ENCODE measurements at regions not wholly inside any gene's neighbourhood (a gene's known extent, or its start where the extent isn't known, plus 50 kb on each side); places are given as distances from the start of the nearest gene placed in this dataset.
"Not testable (repeated sequence)": the region's sequence is repeated elsewhere in the genome, so short reads cannot be mapped to it uniquely, and the experiment has no call there.

DNA sequence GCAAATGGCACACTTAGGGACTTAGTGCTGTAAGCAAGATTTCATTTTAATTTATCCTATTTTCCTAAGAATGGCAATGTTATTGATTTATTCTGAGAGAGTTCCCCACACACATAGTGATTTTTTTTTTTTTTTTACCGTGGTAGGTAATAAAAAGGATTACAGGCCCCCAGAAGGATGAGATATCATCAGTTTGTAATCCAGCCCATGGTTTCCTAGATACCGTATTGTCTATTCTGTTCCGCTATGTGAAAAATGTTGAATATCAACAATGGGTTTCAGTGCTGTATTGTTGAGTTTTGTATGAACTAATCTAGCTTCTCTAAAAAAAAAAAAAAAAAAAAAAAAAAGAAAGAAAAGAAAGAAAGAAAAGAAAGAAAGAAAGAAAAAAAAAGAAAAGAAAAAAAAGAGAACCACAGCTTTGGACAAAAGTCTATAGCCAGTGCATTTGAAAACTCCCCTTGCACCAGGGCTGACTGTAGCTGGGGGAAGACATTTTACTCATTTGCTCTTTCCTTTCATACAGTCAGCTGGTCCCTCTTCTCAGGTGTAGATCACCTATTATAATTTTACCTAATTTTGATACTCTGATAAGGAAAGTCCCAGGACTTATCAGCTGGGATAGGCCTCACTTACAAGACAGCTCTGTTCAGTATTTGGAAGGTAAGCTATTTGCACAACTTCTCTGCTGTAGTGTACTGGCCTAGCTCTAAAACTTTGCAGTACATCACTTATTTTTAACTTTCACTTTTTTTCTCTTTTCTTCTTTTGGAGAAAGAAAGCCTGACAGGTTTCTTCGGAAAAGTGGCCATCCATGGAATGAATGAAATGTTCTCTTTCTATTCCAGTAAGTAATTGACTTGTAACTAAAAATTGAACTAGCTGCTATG is 101.4 kb upstream of the SOX2 start:
- TF ChIP-seq, protein P1, sequence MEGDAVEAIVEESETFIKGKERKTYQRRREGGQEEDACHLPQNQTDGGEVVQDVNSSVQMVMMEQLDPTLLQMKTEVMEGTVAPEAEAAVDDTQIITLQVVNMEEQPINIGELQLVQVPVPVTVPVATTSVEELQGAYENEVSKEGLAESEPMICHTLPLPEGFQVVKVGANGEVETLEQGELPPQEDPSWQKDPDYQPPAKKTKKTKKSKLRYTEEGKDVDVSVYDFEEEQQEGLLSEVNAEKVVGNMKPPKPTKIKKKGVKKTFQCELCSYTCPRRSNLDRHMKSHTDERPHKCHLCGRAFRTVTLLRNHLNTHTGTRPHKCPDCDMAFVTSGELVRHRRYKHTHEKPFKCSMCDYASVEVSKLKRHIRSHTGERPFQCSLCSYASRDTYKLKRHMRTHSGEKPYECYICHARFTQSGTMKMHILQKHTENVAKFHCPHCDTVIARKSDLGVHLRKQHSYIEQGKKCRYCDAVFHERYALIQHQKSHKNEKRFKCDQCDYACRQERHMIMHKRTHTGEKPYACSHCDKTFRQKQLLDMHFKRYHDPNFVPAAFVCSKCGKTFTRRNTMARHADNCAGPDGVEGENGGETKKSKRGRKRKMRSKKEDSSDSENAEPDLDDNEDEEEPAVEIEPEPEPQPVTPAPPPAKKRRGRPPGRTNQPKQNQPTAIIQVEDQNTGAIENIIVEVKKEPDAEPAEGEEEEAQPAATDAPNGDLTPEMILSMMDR (IDR thresholded peaks at IDR 0.05; ENCODE audit: insufficient read depth, low read depth, low read length): no peak
- no peak overlapping the region for H3K4me3 ChIP-seq (ENCODE audit: low read depth, low read length)
- no peak for DNase-seq (ENCODE audit: low read depth)

DNA sequence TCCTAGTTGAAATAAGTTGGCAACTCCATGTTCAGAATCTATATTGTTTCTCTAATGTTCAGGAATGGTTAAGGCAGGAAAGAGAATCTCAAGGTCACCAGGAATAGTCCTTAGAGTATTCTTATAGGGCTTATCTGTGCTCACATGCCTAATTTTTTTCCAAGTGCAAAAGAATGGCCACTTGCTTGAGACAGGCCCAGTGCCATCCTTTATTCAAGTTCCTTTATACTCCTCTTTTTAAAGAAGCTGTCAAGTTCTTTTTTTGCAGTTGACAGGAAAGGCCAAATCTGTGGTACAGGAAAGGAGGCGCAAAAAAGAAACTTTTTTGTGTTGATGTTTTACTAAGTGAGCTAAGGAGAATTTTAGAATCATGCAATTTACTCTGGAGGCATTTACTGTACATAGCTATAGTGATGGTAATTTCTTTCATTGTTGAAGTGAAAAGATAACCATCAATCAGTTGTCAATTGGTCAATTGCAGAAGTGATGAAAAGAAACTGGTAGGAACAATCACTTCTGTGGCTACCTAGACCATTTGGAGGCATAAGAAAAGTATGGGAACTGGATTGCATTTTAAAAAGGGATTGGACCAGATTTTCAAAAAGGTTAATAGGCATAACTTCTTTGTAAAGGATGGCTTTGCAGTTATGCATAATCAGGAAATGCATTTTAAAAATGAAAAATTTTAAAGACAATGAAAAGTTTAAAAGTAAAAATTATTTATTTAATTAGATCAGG is 102.5 kb upstream of the SOX2 start:
- H3K4me3 ChIP-seq (ENCODE audit: low read depth, low read length): no peak overlapping the region
- no peak for DNase-seq (ENCODE audit: low read depth)
- TF ChIP-seq, protein P1 (IDR thresholded peaks at IDR 0.05; ENCODE audit: insufficient read depth, low read depth, low read length): no peak

DNA sequence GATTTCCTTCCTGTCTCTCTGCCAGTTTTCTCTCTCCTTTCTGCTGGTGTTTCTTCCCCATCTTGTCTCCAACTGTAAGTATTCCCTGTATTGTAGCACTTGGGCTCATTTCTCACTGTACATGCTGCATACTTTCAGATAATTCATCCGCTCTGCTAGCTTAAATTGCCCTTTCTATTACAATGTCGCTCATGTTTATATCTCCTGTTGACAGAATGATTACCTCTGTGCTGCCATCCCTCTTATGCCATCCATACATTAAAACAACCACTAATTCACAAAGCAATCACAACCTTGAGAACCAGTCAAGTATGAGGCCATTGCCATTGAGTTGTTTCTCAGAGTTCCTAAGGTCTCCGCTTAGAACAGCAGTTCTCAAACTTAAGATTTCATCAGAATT is 107.5 kb upstream of the SOX2 start:
- H3K4me3 ChIP-seq (ENCODE audit: low read depth, low read length): no peak overlapping the region
- TF ChIP-seq, protein P1 (IDR thresholded peaks at IDR 0.05; ENCODE audit: insufficient read depth, low read depth, low read length): no peak
- DNase-seq (ENCODE audit: low read depth): no peak

DNA sequence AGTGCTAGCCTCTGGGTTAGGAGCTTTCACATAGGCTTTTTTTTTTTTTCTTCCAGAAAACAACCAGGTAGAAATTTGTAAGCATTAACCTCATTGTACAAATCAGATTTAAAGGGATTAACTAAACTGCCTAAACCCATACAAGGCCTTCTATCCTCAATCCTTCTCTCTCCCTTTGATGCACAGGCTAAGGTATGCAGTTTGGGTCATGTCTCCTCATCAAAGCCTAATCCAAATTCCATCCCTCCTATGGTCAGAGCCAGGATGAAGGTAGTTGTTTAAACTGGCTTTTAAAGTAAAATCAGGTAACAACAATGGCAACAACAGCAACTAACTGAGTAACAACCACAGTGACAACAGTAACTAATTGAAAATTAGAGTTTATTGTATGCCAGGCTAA is 115.6 kb upstream of the SOX2 start:
- H3K4me3 ChIP-seq (ENCODE audit: low read depth, low read length): no peak overlapping the region
- TF ChIP-seq, protein P1 (IDR thresholded peaks at IDR 0.05; ENCODE audit: insufficient read depth, low read depth, low read length): no peak
- DNase-seq (ENCODE audit: low read depth): no peak

DNA sequence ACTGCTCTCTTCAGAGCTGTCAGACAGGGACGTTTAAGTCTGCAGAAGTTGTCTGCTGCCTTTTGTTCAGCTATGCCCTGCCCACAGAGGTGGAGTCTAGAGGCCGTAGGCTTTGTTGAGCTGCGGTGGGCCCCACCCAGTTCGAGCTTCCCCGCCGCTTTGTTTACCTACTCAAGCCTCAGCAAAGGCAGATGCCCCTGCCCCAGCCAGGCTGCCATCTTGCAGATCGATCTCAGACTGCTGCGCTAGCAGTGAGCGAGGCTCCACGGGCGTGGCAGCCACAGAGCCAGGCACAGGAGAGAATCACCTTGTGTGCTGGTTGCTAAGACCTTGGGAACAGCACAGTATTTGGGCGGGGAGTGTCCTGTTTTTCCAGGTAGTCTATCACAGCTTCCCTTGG is 120.8 kb upstream of the SOX2 start:
- DNase-seq (ENCODE audit: low read depth): not testable (repeated sequence)

DNA sequence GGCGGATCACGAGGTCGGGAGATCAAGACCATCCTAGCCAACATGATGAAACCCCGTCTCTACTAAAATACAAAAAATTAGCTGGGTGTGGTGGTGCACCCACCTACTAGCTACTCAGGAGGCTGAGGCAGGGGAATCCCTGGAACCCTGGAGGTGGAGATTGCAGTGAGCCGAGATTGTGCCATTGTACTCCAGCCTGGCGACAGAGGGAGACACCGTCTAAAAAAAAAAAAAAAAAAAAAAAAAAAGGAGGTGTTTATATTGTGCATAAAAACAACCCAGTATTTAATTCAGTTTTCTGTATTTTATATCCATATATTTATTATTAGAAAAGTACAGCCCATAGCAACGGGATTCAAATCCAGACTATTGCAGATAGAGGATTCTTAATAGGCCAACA is 129.1 kb upstream of the SOX2 start:
- TF ChIP-seq, protein P1 (IDR thresholded peaks at IDR 0.05; ENCODE audit: insufficient read depth, low read depth, low read length): no peak
- DNase-seq (ENCODE audit: low read depth): no peak
- H3K4me3 ChIP-seq (ENCODE audit: low read depth, low read length): no peak overlapping the region

More for the DNA sequence above, 120.8 kb upstream of the SOX2 start:
- not testable (repeated sequence) for H3K4me3 ChIP-seq (ENCODE audit: low read depth, low read length)

DNA sequence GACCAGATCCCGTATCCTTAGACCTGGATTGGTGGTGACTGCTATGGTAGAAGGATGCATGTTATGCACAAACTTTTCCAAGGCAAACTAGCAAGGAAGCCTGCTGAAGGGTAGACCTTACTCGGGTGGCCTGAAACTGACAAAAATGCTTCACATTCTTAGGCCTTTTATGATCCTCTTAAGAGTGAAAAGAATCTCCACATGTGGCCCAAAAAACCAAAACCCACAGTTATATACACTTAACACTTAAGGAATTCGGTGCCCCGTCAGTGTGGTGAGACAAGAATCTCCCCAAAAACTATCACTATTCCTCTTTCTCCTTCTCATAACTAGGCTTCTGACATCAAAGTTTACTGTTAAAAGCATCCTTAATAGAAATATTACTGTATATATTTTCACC is 130.1 kb upstream of the SOX2 start:
- DNase-seq (ENCODE audit: low read depth): no peak
- H3K4me3 ChIP-seq (ENCODE audit: low read depth, low read length): no peak overlapping the region
- TF ChIP-seq, protein P1 (IDR thresholded peaks at IDR 0.05; ENCODE audit: insufficient read depth, low read depth, low read length): no peak
